Immature natural killer cell (primary cell): ENCODE measurements at regions not wholly inside any gene's neighbourhood (a gene's known extent, or its start where the extent isn't known, plus 50 kb on each side); places are given as distances from the start of the nearest gene placed in this dataset.
"Not testable (repeated sequence)": the region's sequence is repeated elsewhere in the genome, so short reads cannot be mapped to it uniquely, and the experiment has no call there.

ENCODE experiments used
- DNase-seq, 3 donors: peaks; one replicate each; pipeline ENCODE4 v3.0.0; 2022; ENCODE audit warnings: mixed read lengths in 1 of 3
- H3K27ac Mint-ChIP-seq, 6 donors: one replicate each; pipeline ENCODE4 v1.8.0; 2020; ENCODE audit warnings: mixed read lengths in 6 of 6, mild to moderate bottlenecking in 5 of 6, inconsistent platforms in 4 of 6, moderate library complexity in 3 of 6
- H3K27me3 Mint-ChIP-seq, 3 donors: one replicate each; pipeline ENCODE4 v1.8.0; 2020 to 2021; ENCODE audit warnings: low read depth in 3 of 3, mild to moderate bottlenecking in 3 of 3, mixed read lengths in 3 of 3, moderate library complexity in 3 of 3, inconsistent platforms in 1 of 3
- H3K36me3 Mint-ChIP-seq, 3 donors: one replicate each; pipeline ENCODE4 v1.8.0; 2020; ENCODE audit warnings: mixed read lengths in 3 of 3, inconsistent platforms in 2 of 3, mild to moderate bottlenecking in 2 of 3
- H3K4me1 Mint-ChIP-seq, 2 donors: one replicate each; pipeline ENCODE4 v1.8.0; 2020; ENCODE audit warnings: inconsistent platforms in 2 of 2, mild to moderate bottlenecking in 2 of 2, mixed read lengths in 2 of 2, moderate library complexity in 1 of 2
- H3K4me3 Mint-ChIP-seq, 5 donors: one replicate each; pipeline ENCODE4 v1.8.0; 2020; ENCODE audit warnings: mild to moderate bottlenecking in 5 of 5, mixed read lengths in 5 of 5, inconsistent platforms in 3 of 5, moderate library complexity in 3 of 5
- H3K9me3 Mint-ChIP-seq, 6 donors: one replicate each; pipeline ENCODE4 v1.8.0; 2020; ENCODE audit warnings: mild to moderate bottlenecking in 6 of 6, mixed read lengths in 6 of 6, inconsistent platforms in 4 of 6, moderate library complexity in 3 of 6

DNA sequence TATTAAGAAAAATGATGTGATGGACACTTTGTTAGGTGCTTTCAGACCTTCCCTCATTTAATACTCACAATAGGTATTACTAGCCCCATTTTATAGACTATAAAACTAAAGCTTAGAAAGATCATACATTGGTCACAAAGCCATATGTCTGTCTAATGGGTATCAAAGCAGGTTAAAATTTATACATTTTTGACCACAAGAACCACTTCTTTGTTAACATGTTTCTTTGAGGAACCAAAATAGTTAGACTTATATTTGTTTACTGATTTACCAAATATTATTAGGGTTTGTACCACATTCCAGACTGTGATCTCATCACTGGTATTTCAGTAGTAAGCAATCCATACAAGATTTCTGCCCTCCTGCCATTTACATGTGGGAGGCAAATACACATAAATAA, 363.3 kb downstream of the NAF1 start:
- no peaks in the 10 kb centered on the region for H3K27me3 Mint-ChIP-seq
- H3K27ac Mint-ChIP-seq: no peak overlapping the region
- peaks cover 2 to 31% (median 13%) of the 10 kb centered on the region in 6 donors for H3K9me3 Mint-ChIP-seq
- H3K36me3 Mint-ChIP-seq: no peaks in the 10 kb centered on the region
- DNase-seq: no peak
- H3K4me3 Mint-ChIP-seq: no peak overlapping the region
- no peaks in the 10 kb centered on the region for H3K4me1 Mint-ChIP-seq

DNA sequence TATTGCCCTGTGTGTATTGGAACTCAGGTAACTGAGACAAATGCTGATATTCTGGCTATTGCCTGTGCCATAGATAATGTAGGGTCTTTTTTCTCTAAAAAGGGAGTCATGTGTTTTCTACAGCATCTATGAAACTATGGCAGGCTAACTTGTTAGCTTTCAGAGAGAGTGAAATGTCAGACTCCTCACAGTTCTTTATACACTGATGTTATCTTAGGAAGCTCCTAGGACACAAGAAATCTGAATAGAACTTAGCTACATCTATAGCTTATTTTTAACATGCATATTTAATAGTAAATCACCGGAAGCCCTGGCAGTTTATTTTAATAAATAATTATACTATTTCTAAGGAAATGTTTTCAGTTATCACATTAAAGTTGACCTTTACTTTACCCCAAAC, 369.6 kb downstream of the NAF1 start:
- Mint-ChIP-seq H3K27me3 (no peaks in the 10 kb centered on the region), H3K4me1 (no peaks in the 10 kb centered on the region), H3K27ac (no peak overlapping the region), H3K4me3 (no peak overlapping the region), H3K9me3 (peaks cover 6 to 33% (median 12%) of the 10 kb centered on the region in 6 donors), H3K36me3 (no peaks in the 10 kb centered on the region)
- no peak for DNase-seq

DNA sequence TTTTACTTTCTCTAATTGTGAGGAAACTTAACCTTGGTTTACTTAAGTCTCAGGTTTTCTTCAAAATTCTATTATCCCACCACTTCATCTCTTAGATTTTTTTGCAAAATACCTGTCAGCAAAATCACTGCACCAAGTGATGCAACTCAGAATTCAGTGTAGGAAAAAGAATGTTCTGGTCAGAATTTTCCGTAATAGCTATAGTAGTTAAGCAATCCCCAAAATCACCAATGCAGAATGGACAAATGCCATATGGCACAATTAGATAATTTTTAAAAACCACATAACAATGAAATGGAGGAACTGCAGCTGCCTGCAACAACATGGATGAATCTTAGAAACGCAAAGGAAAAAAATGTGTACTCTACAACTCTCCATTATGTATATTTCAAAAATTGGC, 373.1 kb downstream of the NAF1 start:
- H3K36me3 Mint-ChIP-seq: no peaks in the 10 kb centered on the region
- DNase-seq: no peak
- H3K9me3 Mint-ChIP-seq: peaks cover 0 to 16% (median 5%) of the 10 kb centered on the region in 6 donors
- H3K4me3 Mint-ChIP-seq: no peak overlapping the region
- H3K27ac Mint-ChIP-seq: no peak overlapping the region
- no peaks in the 10 kb centered on the region for H3K4me1 Mint-ChIP-seq
- H3K27me3 Mint-ChIP-seq: peaks cover 0 to 2% (median 0%) of the 10 kb centered on the region in 3 donors

DNA sequence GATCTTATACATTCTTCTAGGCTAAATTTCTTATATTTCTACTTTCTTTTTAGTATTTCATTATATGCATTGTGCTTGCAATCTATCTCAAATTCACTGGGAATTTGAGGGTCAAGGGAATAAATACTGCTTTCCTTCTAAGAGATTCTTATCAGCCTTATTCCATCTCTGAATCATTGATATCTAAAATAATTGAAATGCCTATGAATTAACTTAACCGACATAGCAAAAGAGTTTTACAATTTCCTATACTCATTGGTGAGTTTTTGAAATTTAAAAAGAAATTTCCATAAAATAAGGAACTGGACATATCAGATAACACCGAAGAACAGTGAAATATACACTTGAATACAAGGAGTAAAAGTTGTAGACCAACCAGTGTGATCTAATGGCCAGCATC, 373.7 kb downstream of the NAF1 start:
- Mint-ChIP-seq H3K27me3 (peaks cover 0 to 2% (median 0%) of the 10 kb centered on the region in 3 donors), H3K4me1 (no peaks in the 10 kb centered on the region), H3K9me3 (peaks cover 0 to 20% (median 9%) of the 10 kb centered on the region in 6 donors), H3K36me3 (no peaks in the 10 kb centered on the region), H3K27ac (no peak overlapping the region), H3K4me3 (no peak overlapping the region)
- no peak for DNase-seq

DNA sequence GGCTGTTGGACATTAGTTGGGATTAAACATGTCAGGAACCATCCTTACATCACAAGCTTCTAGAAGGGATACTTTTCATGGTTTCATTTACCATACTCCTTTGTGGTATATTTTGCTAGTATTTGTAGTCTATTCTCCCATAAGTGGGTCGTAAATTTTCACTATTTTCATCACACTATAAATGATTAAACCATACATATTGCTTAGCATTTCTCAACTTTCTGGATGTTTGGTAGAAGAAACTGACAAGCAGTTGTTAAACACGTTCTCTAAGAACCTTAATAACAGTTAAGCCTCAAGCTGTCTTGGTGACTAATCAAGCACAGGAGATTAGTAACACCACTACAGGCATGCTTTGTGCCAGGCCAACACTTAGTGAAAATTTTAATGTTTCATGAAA, 375.5 kb downstream of the NAF1 start:
- no peak overlapping the region for H3K27ac Mint-ChIP-seq
- H3K27me3 Mint-ChIP-seq: peaks cover 0 to 2% (median 0%) of the 10 kb centered on the region in 3 donors
- no peaks in the 10 kb centered on the region for H3K4me1 Mint-ChIP-seq
- peaks cover 3 to 31% (median 12%) of the 10 kb centered on the region in 6 donors for H3K9me3 Mint-ChIP-seq
- no peak for DNase-seq
- H3K4me3 Mint-ChIP-seq: no peak overlapping the region
- no peaks in the 10 kb centered on the region for H3K36me3 Mint-ChIP-seq

DNA sequence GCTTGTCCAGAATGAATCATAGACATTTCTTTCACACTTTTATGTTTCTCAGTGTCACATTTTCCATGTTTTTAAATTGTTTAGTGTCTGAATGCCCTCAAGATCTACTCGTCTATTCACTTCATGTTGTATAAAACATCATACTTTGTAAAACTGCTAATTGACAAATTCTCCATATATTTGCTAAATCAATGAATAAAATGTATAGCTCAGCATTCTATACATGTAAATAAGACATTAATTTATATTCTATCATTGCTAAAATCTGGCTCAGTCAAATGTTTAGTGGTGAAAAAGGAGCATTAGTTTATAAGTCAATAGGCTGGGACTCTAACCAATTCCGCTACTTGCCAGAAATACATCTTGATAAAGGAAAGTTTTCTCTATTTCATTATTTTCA, 379.6 kb downstream of the NAF1 start:
- H3K4me3 Mint-ChIP-seq: no peak overlapping the region
- DNase-seq: no peak
- H3K27me3 Mint-ChIP-seq: peaks cover 0 to 2% (median 0%) of the 10 kb centered on the region in 3 donors
- peaks cover 4 to 38% (median 16%) of the 10 kb centered on the region in 6 donors for H3K9me3 Mint-ChIP-seq
- no peak overlapping the region for H3K27ac Mint-ChIP-seq
- H3K36me3 Mint-ChIP-seq: no peaks in the 10 kb centered on the region
- no peaks in the 10 kb centered on the region for H3K4me1 Mint-ChIP-seq

DNA sequence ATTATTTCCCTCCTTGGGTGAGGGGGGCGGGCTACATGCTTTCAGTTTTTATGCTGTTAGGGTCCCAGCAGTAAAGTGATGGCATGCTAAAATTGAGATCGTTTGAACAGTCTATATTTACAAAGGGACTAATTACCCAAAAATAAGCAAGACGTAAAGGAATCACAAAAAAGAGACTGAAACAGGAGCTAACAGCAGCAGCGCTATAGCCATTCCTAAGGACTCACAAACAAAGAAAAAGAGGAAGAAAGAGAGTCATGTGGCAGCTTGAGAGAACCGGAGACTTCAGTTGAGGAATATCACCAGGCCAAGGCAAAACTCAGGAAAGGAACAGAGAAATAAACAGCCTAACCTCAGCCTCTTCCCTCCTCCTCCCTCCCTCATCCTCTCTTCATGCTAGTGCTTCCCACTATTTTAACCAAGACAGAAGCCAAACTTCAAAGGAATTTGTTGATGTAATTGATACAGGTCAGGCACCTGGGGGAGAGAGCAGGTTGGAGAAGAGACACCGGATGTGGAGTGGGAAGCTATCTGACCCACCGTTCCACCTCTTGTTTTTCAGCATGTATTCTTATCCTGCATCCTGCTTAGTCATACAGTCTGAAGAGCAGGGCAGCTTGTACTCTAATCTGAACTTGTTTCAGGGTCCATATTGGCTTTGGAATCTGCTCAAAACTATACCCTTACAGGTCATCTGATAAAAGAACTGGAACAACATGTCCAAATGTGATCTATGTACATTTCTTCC, 383.7 kb downstream of the NAF1 start:
- Mint-ChIP-seq H3K27ac (no peak overlapping the region), H3K4me3 (no peak overlapping the region), H3K9me3 (peaks cover 3 to 30% (median 13%) of the 10 kb centered on the region in 6 donors), H3K36me3 (no peaks in the 10 kb centered on the region), H3K4me1 (no peaks in the 10 kb centered on the region), H3K27me3 (no peaks in the 10 kb centered on the region)
- DNase-seq: no peak

DNA sequence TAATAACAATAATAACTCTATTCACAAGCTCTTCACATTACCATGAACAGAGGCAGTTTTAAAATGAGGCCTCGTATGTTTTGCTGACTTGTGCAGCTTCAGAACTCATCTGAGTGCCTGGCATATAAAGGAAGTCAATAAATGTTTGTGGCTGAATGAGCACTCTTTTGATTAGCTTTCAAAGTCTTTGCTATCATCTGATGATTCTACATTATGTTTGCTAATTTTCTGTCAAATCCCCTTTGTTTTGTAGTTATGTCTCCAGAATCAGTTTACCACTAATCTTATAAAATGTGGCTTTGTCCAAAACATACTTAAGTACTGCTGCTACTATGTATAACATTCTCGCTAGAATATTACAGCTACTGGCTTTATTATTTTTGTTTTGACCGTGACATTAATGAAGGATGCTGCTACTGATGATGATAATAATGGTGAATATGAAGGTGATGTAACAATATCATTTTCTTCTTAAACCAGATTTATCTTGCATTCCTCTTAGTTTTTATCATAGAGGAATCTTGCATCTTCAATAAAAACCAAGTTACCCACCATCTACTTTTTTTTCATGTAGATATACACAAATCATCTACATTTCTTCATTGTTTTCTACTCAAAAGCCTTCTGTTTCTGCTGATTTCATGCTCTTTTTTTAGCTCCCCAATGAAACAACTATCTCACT, 384.5 kb downstream of the NAF1 start:
- Mint-ChIP-seq H3K4me3 (no peak overlapping the region), H3K27ac (no peak overlapping the region), H3K36me3 (no peaks in the 10 kb centered on the region), H3K4me1 (no peaks in the 10 kb centered on the region), H3K27me3 (no peaks in the 10 kb centered on the region), H3K9me3 (peaks cover 3 to 30% (median 13%) of the 10 kb centered on the region in 6 donors)
- DNase-seq: no peak

DNA sequence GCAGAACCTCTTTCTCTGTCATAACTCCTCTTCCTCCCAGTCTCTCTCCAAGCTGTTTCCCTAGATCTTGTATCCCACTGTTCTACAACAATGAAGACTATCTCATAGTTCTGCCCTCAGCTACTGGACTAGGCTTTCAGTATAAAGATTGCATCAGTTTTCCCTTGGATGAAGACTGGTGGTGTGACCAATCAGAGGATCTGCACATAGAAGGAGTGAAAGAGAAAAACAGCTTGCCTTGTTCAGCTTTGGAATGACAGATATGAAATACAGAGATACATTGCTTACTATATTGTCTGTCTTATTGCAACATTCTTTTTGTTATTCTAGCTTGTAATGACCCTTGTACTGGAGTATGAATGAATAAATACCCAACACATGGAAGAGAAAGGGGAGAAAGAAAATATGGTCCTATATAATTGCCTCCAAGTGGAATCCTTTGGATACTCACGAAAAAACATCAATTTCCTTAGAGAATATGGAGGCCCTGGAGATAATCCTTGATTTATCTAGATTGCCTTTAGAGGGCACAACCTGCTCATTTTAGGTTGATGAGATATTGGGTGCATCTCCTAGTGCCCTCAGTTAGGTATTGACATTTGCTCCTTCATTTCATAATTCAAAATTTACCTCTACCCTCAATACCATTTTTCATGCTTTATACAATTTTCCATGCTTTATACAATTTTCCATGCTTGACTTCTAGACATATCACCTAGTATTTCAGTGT, 395.8 kb downstream of the NAF1 start:
- no peaks in the 10 kb centered on the region for H3K4me1 Mint-ChIP-seq
- H3K27ac Mint-ChIP-seq: no peak overlapping the region
- no peak overlapping the region for H3K4me3 Mint-ChIP-seq
- H3K27me3 Mint-ChIP-seq: peaks cover 0 to 4% (median 0%) of the 10 kb centered on the region in 3 donors
- H3K9me3 Mint-ChIP-seq: peaks cover 0 to 24% (median 5%) of the 10 kb centered on the region in 6 donors
- H3K36me3 Mint-ChIP-seq: no peaks in the 10 kb centered on the region
- DNase-seq: no peak

DNA sequence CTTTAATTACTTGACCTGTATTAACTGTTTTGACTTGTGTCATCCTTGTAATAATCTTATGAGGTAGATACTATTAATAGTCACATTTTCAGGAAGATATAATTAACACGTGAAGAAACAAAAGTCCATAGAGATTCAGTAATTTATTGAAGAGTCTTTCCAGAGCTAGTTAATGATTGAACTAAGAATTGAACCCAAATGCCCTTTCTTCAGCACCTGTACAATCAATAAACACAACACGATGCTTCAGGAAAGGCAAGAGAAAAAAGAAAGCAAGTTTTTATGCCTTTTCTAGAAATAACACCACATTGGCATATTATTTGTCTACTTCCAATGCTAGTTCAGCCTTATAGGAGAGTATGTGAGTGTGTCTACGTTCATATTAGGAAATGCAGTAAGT, 399.6 kb downstream of the NAF1 start:
- Mint-ChIP-seq H3K4me3 (no peak overlapping the region), H3K36me3 (no peaks in the 10 kb centered on the region), H3K27ac (no peak overlapping the region), H3K4me1 (no peaks in the 10 kb centered on the region), H3K9me3 (peaks cover 0 to 21% (median 4%) of the 10 kb centered on the region in 6 donors), H3K27me3 (peaks cover 0 to 2% (median 1%) of the 10 kb centered on the region in 3 donors)
- DNase-seq: no peak

DNA sequence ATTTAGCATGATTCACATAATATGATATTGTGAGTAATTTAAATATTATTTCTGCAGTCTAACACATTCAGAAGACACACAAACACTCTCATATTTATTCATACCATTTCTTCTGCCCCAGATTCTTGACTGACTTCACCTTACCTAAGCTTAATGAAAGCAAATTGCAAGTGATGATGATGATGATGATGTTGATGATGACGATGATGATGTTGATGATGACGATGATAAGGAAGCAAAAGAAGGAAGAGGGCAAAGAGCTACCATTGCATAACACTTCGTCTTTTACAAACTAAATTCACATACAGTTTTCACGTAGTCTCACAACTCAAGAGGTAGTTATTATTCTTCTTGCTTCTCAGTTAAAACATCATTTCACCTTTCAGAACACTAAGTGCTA, 404.7 kb downstream of the NAF1 start:
- peaks cover 0 to 3% (median 0%) of the 10 kb centered on the region in 3 donors for H3K27me3 Mint-ChIP-seq
- no peak overlapping the region for H3K27ac Mint-ChIP-seq
- H3K36me3 Mint-ChIP-seq: no peaks in the 10 kb centered on the region
- H3K4me1 Mint-ChIP-seq: no peaks in the 10 kb centered on the region
- H3K4me3 Mint-ChIP-seq: no peak overlapping the region
- no peak for DNase-seq
- peaks cover 3 to 22% (median 4%) of the 10 kb centered on the region in 6 donors for H3K9me3 Mint-ChIP-seq

DNA sequence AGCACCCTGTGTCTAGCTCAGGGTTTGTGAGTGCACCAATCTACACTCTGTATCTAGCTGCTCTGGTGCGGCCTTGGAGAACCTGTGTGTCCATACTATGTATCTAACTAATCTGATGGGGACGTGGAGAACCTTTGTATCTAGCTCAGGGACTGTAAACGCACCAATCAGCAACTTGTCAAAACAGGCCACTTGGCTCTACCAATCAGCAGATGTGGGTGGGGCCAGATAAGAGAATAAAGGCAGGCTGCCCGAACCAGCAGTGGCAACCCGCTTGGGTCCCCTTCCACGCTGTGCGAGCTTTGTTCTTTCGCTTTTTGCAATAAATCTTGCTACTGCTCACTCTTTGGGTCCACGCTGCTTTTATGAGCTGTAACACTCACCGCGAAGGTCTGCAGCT, 426.5 kb downstream of the NAF1 start:
- H3K27me3 Mint-ChIP-seq, H3K36me3 Mint-ChIP-seq, H3K4me1 Mint-ChIP-seq, H3K4me3 Mint-ChIP-seq, DNase-seq, H3K27ac Mint-ChIP-seq: not testable (repeated sequence)
- peaks cover 0 to 16% (median 9%) of the 10 kb centered on the region in 6 donors for H3K9me3 Mint-ChIP-seq

DNA sequence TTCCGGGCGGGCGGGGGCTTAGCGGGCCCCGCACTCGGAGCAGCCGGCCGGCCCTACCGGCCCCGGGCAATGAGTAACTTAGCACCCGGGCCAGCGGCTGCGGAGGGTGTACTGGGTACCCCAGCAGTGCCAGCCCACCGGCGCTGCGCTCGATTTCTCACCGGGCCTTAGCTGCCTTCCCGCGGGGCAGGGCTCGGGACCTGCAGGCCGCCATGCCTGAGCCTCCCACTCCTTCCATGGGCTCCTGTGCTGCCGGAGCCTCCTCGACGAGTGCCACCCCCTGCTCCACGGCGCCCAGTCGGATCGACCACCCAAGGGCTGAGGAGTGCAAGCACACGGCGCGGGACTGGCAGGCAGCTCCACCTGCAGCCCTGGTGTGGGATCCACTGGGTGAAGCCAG, 427.1 kb downstream of the NAF1 start:
- peaks cover 0 to 16% (median 9%) of the 10 kb centered on the region in 6 donors for H3K9me3 Mint-ChIP-seq
- not testable (repeated sequence) for H3K4me1 Mint-ChIP-seq, H3K27ac Mint-ChIP-seq, DNase-seq, H3K36me3 Mint-ChIP-seq, H3K27me3 Mint-ChIP-seq, H3K4me3 Mint-ChIP-seq

DNA sequence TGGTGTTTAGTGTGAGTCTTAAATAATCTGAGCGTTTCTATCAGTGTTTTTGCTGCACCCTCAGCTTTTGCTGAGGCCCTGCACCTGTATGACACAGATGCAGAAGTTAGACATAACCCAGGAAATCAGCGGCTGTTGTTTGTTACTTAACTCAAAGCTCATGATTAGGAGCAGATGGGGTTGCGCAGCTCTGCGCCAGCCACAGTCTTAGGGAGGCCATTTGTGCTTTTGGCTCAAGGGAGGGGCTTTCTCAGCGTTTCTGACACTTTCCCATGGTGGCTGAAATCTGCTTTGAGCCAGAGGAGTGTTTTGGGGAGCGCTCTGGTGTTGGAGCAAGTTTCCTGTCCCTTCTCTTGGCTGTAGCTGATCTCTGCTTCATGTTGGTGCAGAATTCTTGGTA, 433.8 kb downstream of the NAF1 start:
- H3K27me3 Mint-ChIP-seq: no peaks in the 10 kb centered on the region
- no peak overlapping the region for H3K27ac Mint-ChIP-seq
- no peaks in the 10 kb centered on the region for H3K36me3 Mint-ChIP-seq

More for the DNA sequence above, 433.8 kb downstream of the NAF1 start:
- Mint-ChIP-seq H3K4me3 (no peak overlapping the region), H3K4me1 (no peaks in the 10 kb centered on the region), H3K9me3 (peaks cover 0 to 9% (median 0%) of the 10 kb centered on the region in 6 donors)
- no peak for DNase-seq
